Myocyte (in vitro differentiated cells): ENCODE measurements at regions not wholly inside any gene's neighbourhood (a gene's known extent, or its start where the extent isn't known, plus 50 kb on each side); places are given as distances from the start of the nearest gene placed in this dataset.
"Not testable (repeated sequence)": the region's sequence is repeated elsewhere in the genome, so short reads cannot be mapped to it uniquely, and the experiment has no call there.

ENCODE experiments used
- DNase-seq: peaks from one replicate; pipeline ENCODE4 v3.0.0-alpha.2; 2012; ENCODE audit warnings: low read depth

GRCh38 chr7:89616829-89617228 is 537.4 kb upstream of the STEAP1 start:
- DNase-seq, result not testable (repeated sequence)

- no peak for DNase-seq
Observed at GRCh38 chr7:89618274-89618673, 536.0 kb upstream of the STEAP1 start.

- DNase-seq, result no peak
Observed at GRCh38 chr7:89621925-89622641, 532.2 kb upstream of the STEAP1 start.

- peak; percentile 9 for DNase-seq
Observed at GRCh38 chr7:89623018-89623672, 531.1 kb upstream of the STEAP1 start.

GRCh38 chr7:89624155-89624554 is 530.1 kb upstream of the STEAP1 start:
- not testable (repeated sequence) for DNase-seq

GRCh38 chr7:89648509-89648908 is 505.8 kb upstream of the STEAP1 start:
- DNase-seq, result no peak

GRCh38 chr7:89655946-89656345 is 498.3 kb upstream of the STEAP1 start:
- DNase-seq, result no peak

GRCh38 chr7:89661876-89662275 is 492.4 kb upstream of the STEAP1 start:
- no peak for DNase-seq

GRCh38 chr7:89666136-89666835 is 488.0 kb upstream of the STEAP1 start:
- no peak for DNase-seq

GRCh38 chr7:89680161-89680560 is 474.1 kb upstream of the STEAP1 start:
- peak; percentile 26 for DNase-seq

- DNase-seq, result no peak
Observed at GRCh38 chr7:89681448-89681847, 472.8 kb upstream of the STEAP1 start.

GRCh38 chr7:89685287-89685686 is 469.0 kb upstream of the STEAP1 start:
- no peak for DNase-seq

- peak; percentile 2 for DNase-seq
Observed at GRCh38 chr7:89687211-89687610, 467.1 kb upstream of the STEAP1 start.

- DNase-seq, result no peak
Observed at GRCh38 chr7:89695241-89695640, 459.0 kb upstream of the STEAP1 start.

- DNase-seq, result no peak
Observed at GRCh38 chr7:89714131-89714530, 440.1 kb upstream of the STEAP1 start.

- not testable (repeated sequence) for DNase-seq
Observed at GRCh38 chr7:89718941-89719340, 435.3 kb upstream of the STEAP1 start.

GRCh38 chr7:89728481-89728880 is 425.8 kb upstream of the STEAP1 start:
- DNase-seq, result no peak

GRCh38 chr7:89731751-89732445 is 422.4 kb upstream of the STEAP1 start:
- DNase-seq, result no peak

GRCh38 chr7:89738549-89738948 is 415.7 kb upstream of the STEAP1 start:
- DNase-seq, result no peak

- DNase-seq, result no peak
Observed at GRCh38 chr7:89757910-89758309, 396.4 kb upstream of the STEAP1 start.

- DNase-seq, result no peak
Observed at GRCh38 chr7:89760690-89761089, 393.6 kb upstream of the STEAP1 start.

- DNase-seq, result no peak
Observed at GRCh38 chr7:89761173-89761572, 393.1 kb upstream of the STEAP1 start.
